HG03558 (cell line): ENCODE measurements at regions not wholly inside any gene's neighbourhood (a gene's known extent, or its start where the extent isn't known, plus 50 kb on each side); places are given as distances from the start of the nearest gene placed in this dataset.

ENCODE experiments used
- ATAC-seq: cut with Tn5 transposase; IDR thresholded peaks from one replicate; pipeline ENCODE4 v1.9.1; 2021; ENCODE audit warnings: moderate number of reproducible peaks; ENCODE audit not compliant: unreplicated experiment; ENCODE audit errors: extremely low read depth

DNA sequence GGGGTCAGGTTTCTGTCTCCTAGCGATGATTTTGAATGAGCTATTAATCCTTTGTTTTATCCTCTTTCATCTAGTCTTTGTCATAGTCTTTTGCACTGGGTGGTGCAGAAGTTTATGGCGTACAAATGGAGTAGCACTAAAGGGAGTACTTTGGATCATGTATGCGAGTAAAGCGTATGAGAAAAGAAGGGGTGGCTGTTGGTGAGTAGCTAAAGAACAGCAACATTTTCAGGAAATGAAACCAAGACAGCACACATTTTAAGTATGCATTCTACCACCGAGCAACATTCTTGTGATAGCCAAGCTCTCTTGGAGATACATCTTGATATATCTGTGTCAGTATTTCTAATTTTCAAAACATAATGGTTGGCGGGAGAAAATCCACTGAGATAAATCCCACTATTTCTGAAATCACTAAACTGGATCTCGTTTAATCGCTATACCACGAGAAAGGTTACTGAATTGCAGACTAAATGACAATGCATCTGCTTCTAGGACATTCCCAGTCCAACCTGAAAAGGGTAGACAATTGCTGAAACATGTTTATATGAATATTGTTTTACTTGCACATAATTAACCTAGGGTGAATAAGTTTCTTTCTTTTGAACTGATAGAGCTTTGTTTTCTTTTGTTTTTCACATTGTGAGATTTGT, 196.1 kb downstream of the TRIM27 start:
- no peak for ATAC-seq

- ATAC-seq, result no peak
Observed at GRCh38 chr6:28729501-28730402, 194.0 kb downstream of the TRIM27 start.

DNA sequence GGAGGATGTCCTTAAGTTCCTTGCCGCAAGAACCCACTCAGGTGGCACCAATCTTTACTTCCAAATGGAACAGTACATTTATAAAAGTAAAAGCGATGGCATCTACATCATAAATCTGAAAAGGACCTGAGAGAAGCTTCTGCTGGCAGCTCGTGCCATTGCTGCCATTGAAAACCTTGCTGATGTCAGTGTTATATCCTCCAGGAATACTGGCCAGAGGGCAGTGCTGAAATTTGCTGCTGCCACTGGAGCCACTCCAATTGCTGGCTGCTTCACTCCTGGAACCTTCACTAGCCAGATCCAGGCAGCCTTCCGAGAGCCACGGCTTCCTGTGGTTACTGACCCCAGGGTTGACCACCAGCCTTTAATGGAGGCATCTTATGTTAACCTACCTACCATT, 191.7 kb downstream of the TRIM27 start:
- no peak for ATAC-seq

GRCh38 chr6:28734443-28734959, 189.3 kb downstream of the TRIM27 start:
- no peak for ATAC-seq

DNA sequence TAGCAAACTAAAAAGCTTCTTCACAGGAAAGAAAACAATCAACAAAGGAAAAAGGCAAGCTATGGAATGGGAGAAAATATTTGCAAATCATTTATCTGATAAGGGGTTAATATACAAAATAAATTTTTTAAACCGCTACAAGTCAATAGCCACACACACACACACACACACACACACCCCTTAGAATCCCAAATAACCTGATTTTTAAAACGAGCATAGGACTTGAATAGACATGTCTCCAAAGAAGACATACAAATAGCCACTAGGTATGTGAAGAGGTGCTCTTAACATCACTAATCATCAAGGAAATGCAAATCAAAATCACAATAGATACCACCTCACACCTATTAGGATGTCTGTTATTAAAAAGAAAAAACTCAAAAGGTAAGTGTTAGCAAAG, 187.7 kb downstream of the TRIM27 start:
- ATAC-seq, result no peak

DNA sequence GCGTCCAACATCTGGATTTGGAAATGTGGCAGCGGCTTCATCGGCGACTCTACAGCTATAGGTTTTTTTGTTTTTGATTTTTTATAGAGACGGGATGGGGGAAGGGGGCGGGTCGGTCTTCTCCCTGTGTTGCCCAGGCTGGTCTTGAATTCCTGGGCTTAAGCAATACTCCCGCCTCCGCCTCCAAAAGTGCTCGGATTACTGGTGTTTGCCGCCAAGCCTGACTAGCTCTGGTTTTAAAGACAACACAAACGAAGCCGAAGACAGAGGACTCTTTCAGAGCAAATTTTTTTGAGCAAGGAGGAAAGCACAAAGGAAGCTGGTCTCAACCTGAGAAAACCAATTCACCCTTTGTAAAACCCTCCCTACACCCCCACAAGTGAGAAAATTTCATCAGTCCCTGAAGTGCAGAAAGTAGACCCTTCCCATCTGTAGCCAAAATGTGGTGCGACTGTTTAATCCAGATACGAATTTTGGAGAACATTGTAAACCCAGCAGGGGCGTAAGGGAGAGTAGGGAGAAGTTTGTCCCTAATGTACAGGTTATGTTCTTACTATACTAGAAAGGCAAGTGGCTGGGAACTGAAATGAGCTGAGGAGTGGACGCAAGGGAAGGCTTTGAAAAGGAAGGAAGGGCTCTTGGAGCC, 185.9 kb downstream of the TRIM27 start:
- no peak for ATAC-seq

GRCh38 chr6:28738396-28738765, 185.4 kb downstream of the TRIM27 start:
- ATAC-seq, result no peak

DNA sequence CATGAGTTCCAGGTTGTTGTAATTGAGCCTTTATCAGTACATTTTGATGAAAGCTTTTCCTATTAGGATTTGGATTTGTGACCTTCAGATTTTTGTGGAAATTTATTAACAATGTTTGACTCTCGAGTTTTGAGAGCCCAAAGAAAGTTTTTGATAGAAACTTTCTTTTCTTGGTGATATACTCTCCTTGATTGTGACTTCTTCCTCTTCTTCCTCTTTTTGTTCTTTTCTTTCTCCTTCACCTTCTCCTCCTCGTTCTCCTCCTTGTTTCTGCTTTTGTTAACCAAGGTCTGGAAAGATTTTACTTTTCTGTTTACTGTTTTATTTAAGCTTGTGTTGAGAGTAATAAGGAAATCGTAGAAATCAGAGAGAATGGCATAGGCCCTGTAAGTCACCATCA, 182.4 kb downstream of the TRIM27 start:
- no peak for ATAC-seq

GRCh38 chr6:28742668-28743270, 181.0 kb downstream of the TRIM27 start:
- no peak for ATAC-seq

- ATAC-seq, result no peak
Observed at GRCh38 chr6:28743271-28743789, 180.5 kb downstream of the TRIM27 start.

- ATAC-seq, result no peak
Observed at GRCh38 chr6:28747083-28747630, 176.6 kb downstream of the TRIM27 start.

DNA sequence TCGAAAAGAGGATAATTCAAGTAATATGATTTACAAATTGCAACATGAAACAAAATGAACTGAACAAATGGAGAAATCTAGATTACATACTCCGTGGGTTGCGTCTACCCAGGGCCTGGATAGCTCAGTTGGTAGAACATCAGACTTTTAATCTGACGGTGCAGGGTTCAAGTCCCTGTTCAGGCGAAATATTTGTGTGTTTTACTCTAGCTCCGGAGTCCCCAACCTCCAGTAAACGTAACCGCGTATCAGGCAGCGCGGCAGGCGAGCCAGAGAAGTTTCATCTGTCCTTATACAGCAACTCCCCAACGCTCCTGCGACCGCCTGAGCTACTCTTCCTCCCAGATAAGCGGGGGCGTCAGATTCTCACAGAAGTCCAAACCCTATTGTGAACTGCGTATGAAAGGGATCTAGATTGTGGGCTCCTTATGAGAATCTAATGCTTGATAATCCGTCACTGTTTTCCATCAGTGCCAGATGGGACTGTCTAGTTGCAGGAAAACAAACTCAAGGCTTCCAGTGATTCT, 176.1 kb downstream of the TRIM27 start:
- ATAC-seq, result no peak

GRCh38 chr6:28748192-28748591, 175.6 kb downstream of the TRIM27 start:
- no peak for ATAC-seq

DNA sequence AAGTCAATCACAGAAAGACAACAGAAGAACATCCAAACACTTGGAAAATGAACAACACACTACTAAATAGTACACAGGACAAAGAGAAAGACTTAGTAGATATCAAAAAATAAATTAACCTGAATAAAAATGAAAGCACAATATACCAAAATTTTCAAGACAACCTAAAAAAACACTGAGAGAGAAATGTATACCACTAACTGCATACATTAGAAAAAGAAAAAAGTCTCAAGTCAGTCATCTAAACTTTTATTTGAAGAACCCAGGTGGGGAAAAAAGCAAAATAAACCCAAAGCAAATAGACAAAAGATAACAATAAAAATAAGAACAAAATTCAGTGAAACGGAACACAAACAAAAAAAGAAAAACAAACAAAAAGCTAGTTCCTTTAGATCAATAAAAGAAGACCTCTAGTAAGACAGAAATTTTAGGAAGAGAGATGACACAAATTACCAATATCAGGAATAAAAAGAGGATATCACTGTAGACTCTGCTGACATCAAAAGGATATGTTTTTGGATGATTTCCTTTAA, 172.8 kb downstream of the TRIM27 start:
- no peak for ATAC-seq

DNA sequence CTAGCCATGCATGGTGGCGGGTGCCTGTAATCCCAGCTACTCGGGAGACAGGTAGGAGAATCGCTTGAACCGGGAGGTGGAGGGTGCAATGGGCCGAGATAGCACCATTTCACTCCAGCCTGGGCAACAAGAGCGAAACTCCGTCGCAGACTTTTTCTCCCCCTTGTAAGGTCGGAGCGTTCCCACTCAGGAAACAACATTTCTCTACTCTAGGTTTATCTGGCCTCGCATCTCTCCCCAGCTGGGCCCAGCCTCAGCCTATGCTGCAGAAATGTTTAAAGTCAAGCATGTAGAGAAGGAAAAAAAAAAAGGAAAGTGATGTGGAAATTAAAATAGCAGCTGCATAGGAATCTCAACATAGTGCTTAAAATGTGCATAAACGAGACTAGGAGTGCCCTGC, 172.3 kb downstream of the TRIM27 start:
- ATAC-seq, result no peak

GRCh38 chr6:28751963-28752350, 171.8 kb downstream of the TRIM27 start:
- no peak for ATAC-seq

GRCh38 chr6:28757429-28758045, 166.2 kb downstream of the TRIM27 start:
- ATAC-seq, result no peak

- no peak for ATAC-seq
Observed at GRCh38 chr6:28758046-28758817, 165.6 kb downstream of the TRIM27 start.
